Caco-2 (cell line): ENCODE measurements at regions not wholly inside any gene's neighbourhood (a gene's known extent, or its start where the extent isn't known, plus 50 kb on each side); places are given as distances from the start of the nearest gene placed in this dataset.

Experiments
- BruUV-seq: library from RNA; stranded (reverse); fragments of 400-500 nt; replicated peaks from 2 replicates; lab custom pipeline; 2021; lab: Mats Ljungman, UMichigan
- CTCF ChIA-PET: fragments of 300-600 bp; sonication (Branson Sonifier 250); formaldehyde crosslinking; loops from one replicate; lab custom pipeline; 2022; ENCODE audit warnings: antibody characterized with exemption; lab: Charles Lee
- POLR2A ChIA-PET: fragments of 300-600 bp; sonication (Branson Sonifier 250); formaldehyde crosslinking; loops from one replicate; lab custom pipeline; 2022; ENCODE audit warnings: antibody characterized with exemption; lab: Charles Lee
- DNase-seq, 2 experiments: peaks; one replicate each; pipeline versions ENCODE4 v3.0.0 to v3.0.0-alpha.2; 2020 to 2022
- H3K27me3 ChIP-seq: replicated peaks from 2 replicates; pipeline ENCODE4 v1.6.0; 2011; ENCODE audit warnings: low read length; ENCODE audit not compliant: control insufficient read depth, insufficient read depth
- H3K36me3 ChIP-seq: 2 replicates; pipeline ENCODE4 v1.5.1; 2011; ENCODE audit warnings: low read length; ENCODE audit not compliant: control insufficient read depth, insufficient read depth
- H3K4me1 ChIP-seq: fragments of 250-450 bp; sonication (Bioruptor Pico); 2 replicates; pipeline ENCODE4 v1.5.1; 2020; ENCODE audit warnings: mild to moderate bottlenecking
- H3K4me3 ChIP-seq: 2 replicates; pipeline ENCODE4 v1.5.1; 2011; ENCODE audit warnings: low read depth, mild to moderate bottlenecking, control low read depth, low read length
- H3K9me3 ChIP-seq: fragments of 250-450 bp; sonication (Bioruptor Pico); 2 replicates; pipeline ENCODE4 v1.5.1; 2020; ENCODE audit warnings: mild to moderate bottlenecking, moderate library complexity
- H3K27ac Mint-ChIP-seq: one replicate; pipeline ENCODE4 v1.8.0; 2022; ENCODE audit warnings: mixed read lengths; ENCODE audit not compliant: unreplicated experiment
- H3K27me3 Mint-ChIP-seq: one replicate; pipeline ENCODE4 v1.8.0; 2022; ENCODE audit warnings: mixed read lengths; ENCODE audit not compliant: insufficient read depth, unreplicated experiment
- H3K36me3 Mint-ChIP-seq: one replicate; pipeline ENCODE4 v1.8.0; 2022; ENCODE audit warnings: mild to moderate bottlenecking, mixed read lengths; ENCODE audit not compliant: insufficient read depth, unreplicated experiment
- H3K4me1 Mint-ChIP-seq: one replicate; pipeline ENCODE4 v1.8.0; 2022; ENCODE audit warnings: low read depth, mixed read lengths; ENCODE audit not compliant: unreplicated experiment
- H3K4me3 Mint-ChIP-seq: one replicate; pipeline ENCODE4 v1.8.0; 2022; ENCODE audit warnings: mild to moderate bottlenecking, moderate library complexity, mixed read lengths; ENCODE audit not compliant: unreplicated experiment
- H3K9me3 Mint-ChIP-seq: one replicate; pipeline ENCODE4 v1.8.0; 2022; ENCODE audit warnings: mixed read lengths; ENCODE audit not compliant: unreplicated experiment
- CTCF ChIP-seq, 2 experiments: fragments of 200-600 bp in 1 of 2; IDR thresholded peaks; 1 replicate in 1 of 2; 2 replicates in 1 of 2; pipeline versions ENCODE4 v1.5.1 to v1.8.0; 2011 to 2022; ENCODE audit warnings: antibody characterized with exemption in 1 of 2, control low read depth in 1 of 2, inconsistent platforms in 1 of 2, low read depth in 1 of 2, low read length in 1 of 2, mild to moderate bottlenecking in 1 of 2, moderate library complexity in 1 of 2; ENCODE audit not compliant: insufficient read depth in 1 of 2, severe bottlenecking in 1 of 2, unreplicated experiment in 1 of 2
- intact Hi-C: fragments of 100-400 bp; cut with micrococcal nuclease; formaldehyde crosslinking; loops from one replicate; pipeline ENCODE4 v1.10.0; 2022; ENCODE audit not compliant: unreplicated experiment

- POLR2A ChIA-PET = no interaction called here
- Histone ChIP-seq H3K4me1 (no peaks in the 10 kb centered on the region; the same call in 1 of the 2 replicates), H3K9me3 (no peaks in the 10 kb centered on the region), H3K27me3 (no peaks in the 10 kb centered on the region), H3K4me3 (no peak overlapping the region), H3K36me3 (no peaks in the 10 kb centered on the region)
- H3K27me3 Mint-ChIP-seq = peaks cover 10% of the 10 kb centered on the region
- no TSS peak for BruUV-seq
- no peak for DNase-seq
- H3K27ac Mint-ChIP-seq = no peak overlapping the region
- no peak overlapping the region for H3K4me3 Mint-ChIP-seq
- no peaks in the 10 kb centered on the region for H3K36me3 Mint-ChIP-seq
- TF ChIP-seq CTCF (IDR thresholded peaks at IDR 0.05; ENCODE audit: insufficient read depth in 1 of 2, low read depth in 1 of 2, low read length in 1 of 2, severe bottlenecking in 1 of 2, unreplicated experiment in 1 of 2) = no peak
- H3K9me3 Mint-ChIP-seq = no peaks in the 10 kb centered on the region
- CTCF ChIA-PET = no interaction called here
- intact Hi-C loops = loop anchor here (10.0 kb wide), 1 partner anchor 126 kb away; no protein-coding TSS in a partner anchor
- no peaks in the 10 kb centered on the region for H3K4me1 Mint-ChIP-seq
Observed at GRCh38 chr11:15858881-15859280, 497.5 kb downstream of the SOX6 start.

- ChIA-PET CTCF (no interaction called here), POLR2A (no interaction called here)
- Histone ChIP-seq H3K36me3 (no peaks in the 10 kb centered on the region), H3K27me3 (no peaks in the 10 kb centered on the region), H3K9me3 (no peaks in the 10 kb centered on the region), H3K4me1 (no peaks in the 10 kb centered on the region; the same call in 1 of the 2 replicates), H3K4me3 (no peak overlapping the region)
- Mint-ChIP-seq H3K4me1 (no peaks in the 10 kb centered on the region), H3K4me3 (no peak overlapping the region), H3K27me3 (peaks cover 8% of the 10 kb centered on the region), H3K9me3 (no peaks in the 10 kb centered on the region), H3K36me3 (no peaks in the 10 kb centered on the region), H3K27ac (no peak overlapping the region)
- no TSS peak for BruUV-seq
- no peak for DNase-seq
- TF ChIP-seq CTCF (IDR thresholded peaks at IDR 0.05; ENCODE audit: insufficient read depth in 1 of 2, low read depth in 1 of 2, low read length in 1 of 2, severe bottlenecking in 1 of 2, unreplicated experiment in 1 of 2) = no peak
- intact Hi-C loops = loop anchor here (10.0 kb wide), 1 partner anchor 125 kb away; no protein-coding TSS in a partner anchor
Observed at GRCh38 chr11:15859411-15859810, 496.9 kb downstream of the SOX6 start.

- no peak for DNase-seq
- Histone ChIP-seq H3K27me3 (no peaks in the 10 kb centered on the region), H3K9me3 (no peaks in the 10 kb centered on the region), H3K4me3 (no peak overlapping the region), H3K4me1 (no peaks in the 10 kb centered on the region), H3K36me3 (no peaks in the 10 kb centered on the region)
- BruUV-seq = no TSS peak
- Mint-ChIP-seq H3K36me3 (no peaks in the 10 kb centered on the region), H3K4me3 (no peak overlapping the region), H3K27me3 (peaks cover 8% of the 10 kb centered on the region), H3K27ac (no peak overlapping the region), H3K4me1 (no peaks in the 10 kb centered on the region), H3K9me3 (no peaks in the 10 kb centered on the region)
- intact Hi-C loops = no loop called here
- POLR2A ChIA-PET = no interaction called here
- CTCF ChIA-PET = no interaction called here
- TF ChIP-seq CTCF (IDR thresholded peaks at IDR 0.05; ENCODE audit: insufficient read depth in 1 of 2, low read depth in 1 of 2, low read length in 1 of 2, severe bottlenecking in 1 of 2, unreplicated experiment in 1 of 2) = no peak
Observed at GRCh38 chr11:15861256-15861655, 495.1 kb downstream of the SOX6 start.
